Mesothelial cell of epicardium (in vitro differentiated cells): ENCODE measurements at regions not wholly inside any gene's neighbourhood (a gene's known extent, or its start where the extent isn't known, plus 50 kb on each side); places are given as distances from the start of the nearest gene placed in this dataset.

Experiments
- DNase-seq, 2 experiments: peaks; one replicate each; pipeline ENCODE4 v3.0.0; 2021; ENCODE audit warnings: low spot score in 2 of 2; ENCODE audit not compliant: unreplicated experiment in 2 of 2
- H3K27ac Mint-ChIP-seq: 2 replicates; pipeline ENCODE4 v1.8.0; 2021; ENCODE audit warnings: mixed read lengths
- H3K27me3 Mint-ChIP-seq: 2 replicates; pipeline ENCODE4 v1.8.0; 2021; ENCODE audit warnings: low read depth, mixed read lengths
- H3K36me3 Mint-ChIP-seq: 2 replicates; pipeline ENCODE4 v1.8.0; 2021; ENCODE audit warnings: mixed read lengths
- H3K4me1 Mint-ChIP-seq: 2 replicates; pipeline ENCODE4 v1.8.0; 2021; ENCODE audit warnings: mixed read lengths
- H3K4me3 Mint-ChIP-seq: 2 replicates; pipeline ENCODE4 v1.8.0; 2021; ENCODE audit warnings: mild to moderate bottlenecking, moderate library complexity, mixed read lengths
- H3K9me3 Mint-ChIP-seq: 2 replicates; pipeline ENCODE4 v1.8.0; 2021; ENCODE audit warnings: mixed read lengths
- CTCF ChIP-seq: fragments of 200-600 bp; sonication (generic); IDR thresholded peaks from one replicate; pipeline ENCODE4 v1.5.0; 2021; ENCODE audit warnings: antibody characterized with exemption; ENCODE audit not compliant: unreplicated experiment

- TF ChIP-seq CTCF, result no peak
- H3K27me3 Mint-ChIP-seq, result no peaks in the 10 kb centered on the region
- H3K27ac Mint-ChIP-seq, result no peak overlapping the region
- no peaks in the 10 kb centered on the region for H3K4me1 Mint-ChIP-seq
- no peak for DNase-seq
- no peak overlapping the region for H3K4me3 Mint-ChIP-seq
- peaks cover 12% of the 10 kb centered on the region for H3K9me3 Mint-ChIP-seq
- no peaks in the 10 kb centered on the region for H3K36me3 Mint-ChIP-seq
Observed at GRCh38 chr7:16015981-16016380, 329.5 kb upstream of the MEOX2 start.

DNA sequence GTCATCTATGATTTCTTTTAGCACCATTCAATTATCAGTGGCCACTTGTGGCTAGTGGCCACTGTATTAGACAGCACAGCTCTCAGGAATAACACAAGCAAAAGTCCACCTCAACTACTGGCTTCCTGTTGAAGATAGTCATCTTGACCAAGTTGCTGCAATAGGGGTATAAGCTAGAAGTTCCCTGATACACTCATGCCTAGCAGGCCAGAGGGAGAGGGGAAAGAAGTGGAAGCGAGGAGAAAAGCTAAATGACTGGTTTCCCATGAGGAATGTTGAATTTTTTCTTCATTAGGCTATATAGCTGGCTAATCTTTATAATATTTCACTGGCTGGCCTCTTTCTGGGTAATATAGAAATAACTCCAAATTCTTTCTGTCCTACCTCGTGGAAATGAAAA is 327.5 kb upstream of the MEOX2 start:
- Mint-ChIP-seq H3K27ac (no peak overlapping the region), H3K36me3 (no peaks in the 10 kb centered on the region), H3K27me3 (no peaks in the 10 kb centered on the region), H3K4me3 (no peak overlapping the region), H3K9me3 (peaks cover 12% of the 10 kb centered on the region), H3K4me1 (no peaks in the 10 kb centered on the region)
- no peak for DNase-seq
- TF ChIP-seq CTCF, result no peak

GRCh38 chr7:16007911-16008310 is 321.4 kb upstream of the MEOX2 start:
- Mint-ChIP-seq H3K36me3 (no peaks in the 10 kb centered on the region), H3K4me3 (no peak overlapping the region), H3K4me1 (no peaks in the 10 kb centered on the region), H3K9me3 (peaks cover 2% of the 10 kb centered on the region), H3K27me3 (no peaks in the 10 kb centered on the region), H3K27ac (no peak overlapping the region)
- no peak for TF ChIP-seq CTCF
- DNase-seq, result no peak

DNA sequence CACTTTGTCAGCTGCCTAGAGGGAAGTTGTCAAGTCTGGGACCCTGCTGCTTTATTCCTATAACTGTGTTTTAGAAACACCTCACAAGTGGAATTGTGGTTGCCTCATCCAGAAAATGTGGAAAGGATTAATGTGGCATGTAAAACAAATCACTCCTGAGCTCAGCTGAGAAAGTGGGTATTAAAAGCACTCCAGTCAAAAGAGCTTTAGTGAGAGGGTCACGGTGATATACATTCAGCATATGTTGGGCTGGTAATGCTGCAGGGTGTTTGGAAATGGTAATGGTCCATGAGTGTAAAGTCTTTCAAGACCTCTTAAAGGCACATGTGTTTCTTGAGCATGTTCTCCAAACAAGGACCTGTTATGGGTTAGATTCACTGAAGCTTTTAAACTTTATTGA is 318.2 kb upstream of the MEOX2 start:
- Mint-ChIP-seq H3K4me3 (no peak overlapping the region), H3K27ac (no peak overlapping the region), H3K36me3 (no peaks in the 10 kb centered on the region), H3K4me1 (no peaks in the 10 kb centered on the region), H3K27me3 (no peaks in the 10 kb centered on the region), H3K9me3 (no peaks in the 10 kb centered on the region)
- no peak for DNase-seq
- TF ChIP-seq CTCF, result no peak

DNA sequence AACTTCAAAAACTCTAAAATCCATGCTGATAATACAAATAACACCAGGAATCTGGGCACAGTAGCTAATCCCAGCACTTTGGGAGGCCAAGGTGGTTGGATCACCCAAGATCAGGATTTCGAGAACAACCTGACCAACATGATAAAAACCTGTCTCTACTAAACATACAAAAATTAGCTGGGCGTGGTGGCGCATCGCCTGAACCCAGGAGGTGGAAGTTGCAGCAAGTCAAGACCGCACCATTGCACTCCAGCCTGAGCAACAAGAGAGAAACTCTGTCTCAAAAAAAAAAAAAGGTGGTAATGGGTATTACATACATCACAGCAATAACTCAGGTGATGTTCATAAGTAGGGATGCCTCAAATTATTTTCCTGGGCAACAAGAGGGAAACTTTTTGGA is 315.0 kb upstream of the MEOX2 start:
- no peaks in the 10 kb centered on the region for H3K27me3 Mint-ChIP-seq
- H3K27ac Mint-ChIP-seq, result no peak overlapping the region
- H3K9me3 Mint-ChIP-seq, result no peaks in the 10 kb centered on the region
- H3K4me1 Mint-ChIP-seq, result no peaks in the 10 kb centered on the region
- no peak overlapping the region for H3K4me3 Mint-ChIP-seq
- TF ChIP-seq CTCF, result no peak
- no peaks in the 10 kb centered on the region for H3K36me3 Mint-ChIP-seq
- no peak for DNase-seq

DNA sequence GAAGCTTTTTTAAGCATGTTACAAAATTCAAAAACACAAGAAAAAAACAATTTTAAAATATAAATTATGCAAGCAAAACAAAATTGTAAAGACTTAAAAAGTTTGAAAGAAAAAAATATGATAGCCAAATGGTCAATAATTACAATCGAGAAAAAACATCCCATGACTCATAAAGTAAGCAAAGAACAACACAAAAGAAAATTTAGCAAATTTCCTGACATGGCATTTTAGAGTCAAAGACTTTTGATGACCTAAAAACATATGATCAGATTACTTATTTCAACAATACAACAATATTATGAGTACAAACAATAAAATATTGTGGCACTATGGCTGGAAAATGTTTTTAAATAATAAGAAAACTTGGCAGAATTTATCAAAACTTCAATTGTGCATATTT is 312.1 kb upstream of the MEOX2 start:
- H3K36me3 Mint-ChIP-seq, result no peaks in the 10 kb centered on the region
- no peak for TF ChIP-seq CTCF
- no peaks in the 10 kb centered on the region for H3K4me1 Mint-ChIP-seq
- DNase-seq, result no peak
- no peak overlapping the region for H3K27ac Mint-ChIP-seq
- H3K9me3 Mint-ChIP-seq, result no peaks in the 10 kb centered on the region
- H3K4me3 Mint-ChIP-seq, result no peak overlapping the region
- no peaks in the 10 kb centered on the region for H3K27me3 Mint-ChIP-seq
